Stomach (tissue), 8 donors: ENCODE measurements at regions not wholly inside any gene's neighbourhood (a gene's known extent, or its start where the extent isn't known, plus 50 kb on each side); places are given as distances from the start of the nearest gene placed in this dataset.

Experiments used
- DNase-seq, 2 donors: peaks; one replicate each; pipeline versions ENCODE4 v3.0.0 to v3.0.0-alpha.2; 2013 to 2019
- H3K27ac ChIP-seq, 5 donors: fragments of 200-600 bp in 4 of 5; sonication (generic) in 4 of 5; one replicate each; pipeline ENCODE4 v1.5.1; 2013 to 2019; ENCODE audit warnings: mild to moderate bottlenecking in 1 of 5, moderate library complexity in 1 of 5
- H3K27me3 ChIP-seq, 3 donors: fragments of 200-600 bp; sonication (generic); one replicate each; pipeline ENCODE4 v1.5.1; 2017 to 2019; ENCODE audit warnings: mixed run types in 1 of 3
- H3K36me3 ChIP-seq, 4 donors: fragments of 200-600 bp; sonication (generic); 1 replicate in 3 of 4; 2 replicates in 1 of 4; pipeline ENCODE4 v1.5.1; 2016 to 2019
- H3K4me1 ChIP-seq, 4 donors: fragments of 200-600 bp; sonication (generic); one replicate each; pipeline ENCODE4 v1.5.1; 2016 to 2019
- H3K4me3 ChIP-seq, 4 donors: fragments of 200-600 bp; sonication (generic) in 3 of 4; one replicate each; pipeline ENCODE4 v1.5.1; 2016 to 2019; ENCODE audit warnings: mild to moderate bottlenecking in 1 of 4
- H3K9me3 ChIP-seq, 4 donors: fragments of 200-600 bp; sonication (generic); one replicate each; pipeline ENCODE4 v1.5.1; 2016 to 2019
- CTCF ChIP-seq, 7 experiments: fragments of 450-650 bp in 4 of 7; fragments of 200-600 bp in 3 of 7; sonication (generic) in 3 of 7; IDR thresholded peaks; one replicate each; pipeline ENCODE4 v1.5.1; 2016 to 2019; ENCODE audit warnings: antibody characterized with exemption in 7 of 7, control low read depth in 2 of 7, mild to moderate bottlenecking in 1 of 7
- EP300 ChIP-seq: sonication (generic); formaldehyde crosslinking; IDR thresholded peaks from one replicate; pipeline ENCODE4 v1.6.1; 2017; ENCODE audit warnings: antibody characterized with exemption
- POLR2A ChIP-seq, 4 donors: fragments of 450-650 bp; IDR thresholded peaks; one replicate each; pipeline ENCODE4 v1.6.1; 2016; ENCODE audit warnings: antibody characterized with exemption in 4 of 4, control low read depth in 2 of 4, mild to moderate bottlenecking in 1 of 4, moderate library complexity in 1 of 4
- POLR2AphosphoS5 ChIP-seq, 3 donors: sonication (generic); formaldehyde crosslinking; IDR thresholded peaks; one replicate each; pipeline ENCODE4 v1.6.1; 2016; ENCODE audit warnings: antibody characterized with exemption in 3 of 3
- WGBS, 5 donors: extraction: QIAGEN DNeasy Blood & Tissue Kit in 3 of 5; methylation state at CpG; one replicate each; pipeline versions ENCODE4 v1.1.5 to v1.1.7; 2013 to 2018; 5-methylcytosine and 5-hydroxymethylcytosine counted together
- intact Hi-C: fragments of 100-400 bp; cut with DNase I; formaldehyde crosslinking; loops from one replicate; pipeline ENCODE4 v1.15.1; 2023; ENCODE audit warnings: low total_unique reads
- donor health status: healthy with polysubstance abuse.
- donor health status: Bipolar disorder and iron deficiency.
- donor health status: healthy.

GRCh38 chr20:48571949-48572847 is 255.6 kb downstream of the PREX1 start:
- no peaks in the 10 kb centered on the region for H3K27me3 ChIP-seq
- intact Hi-C loops, result no loop called here
- H3K4me3 ChIP-seq, result no peak overlapping the region
- DNase-seq, result no peak
- no peak overlapping the region for H3K27ac ChIP-seq
- no peaks in the 10 kb centered on the region for H3K9me3 ChIP-seq
- peaks cover 0 to 11% (median 0%) of the 10 kb centered on the region in 4 donors for H3K4me1 ChIP-seq
- WGBS, 5 donors, result 82 to 92% (median 89%) methylated on average over 14 of the region's 14 CpGs
- H3K36me3 ChIP-seq, result no peaks in the 10 kb centered on the region
- TF ChIP-seq EP300, result no peak
- TF ChIP-seq POLR2A (IDR thresholded peaks at IDR 0.05), result no peak
- TF ChIP-seq CTCF (IDR thresholded peaks at IDR 0.05), result no peak
- no peak for TF ChIP-seq POLR2AphosphoS5 (IDR thresholded peaks at IDR 0.05)

- no peak for DNase-seq
- Histone ChIP-seq H3K27me3 (peaks cover 0 to 3% (median 0%) of the 10 kb centered on the region in 3 donors), H3K4me1 (peaks cover 0 to 11% (median 0%) of the 10 kb centered on the region in 4 donors), H3K27ac (no peak overlapping the region), H3K9me3 (no peaks in the 10 kb centered on the region), H3K4me3 (no peak overlapping the region), H3K36me3 (no peaks in the 10 kb centered on the region)
- intact Hi-C loops, result no loop called here
- TF ChIP-seq POLR2AphosphoS5 (IDR thresholded peaks at IDR 0.05) (no peak), POLR2A (IDR thresholded peaks at IDR 0.05) (no peak), EP300 (no peak), CTCF (IDR thresholded peaks at IDR 0.05) (no peak)
- 77 to 89% (median 86%) methylated on average over 8 to 9 of the region's 9 CpGs for WGBS, 5 donors
Observed at GRCh38 chr20:48569679-48570078, 258.1 kb downstream of the PREX1 start.

- peaks cover 0 to 12% (median 0%) of the 10 kb centered on the region in 3 donors for H3K27me3 ChIP-seq
- no peak overlapping the region for H3K27ac ChIP-seq
- peaks cover 0 to 9% (median 6%) of the 10 kb centered on the region in 4 donors for H3K9me3 ChIP-seq
- intact Hi-C loops, result no loop called here
- 87 to 92% (median 89%) methylated on average over 5 of the region's 5 CpGs for WGBS, 5 donors
- DNase-seq, result no peak
- H3K4me3 ChIP-seq, result no peak overlapping the region
- TF ChIP-seq POLR2AphosphoS5 (IDR thresholded peaks at IDR 0.05) (no peak), EP300 (no peak), CTCF (IDR thresholded peaks at IDR 0.05) (no peak), POLR2A (IDR thresholded peaks at IDR 0.05) (no peak)
- H3K36me3 ChIP-seq, result no peaks in the 10 kb centered on the region
- peaks cover 0 to 9% (median 0%) of the 10 kb centered on the region in 4 donors for H3K4me1 ChIP-seq
Observed at GRCh38 chr20:48568520-48568919, 259.3 kb downstream of the PREX1 start.

- no peak overlapping the region for H3K4me3 ChIP-seq
- H3K27ac ChIP-seq, result no peak overlapping the region
- no peak for TF ChIP-seq CTCF (IDR thresholded peaks at IDR 0.05)
- H3K27me3 ChIP-seq, result peaks cover 0 to 12% (median 0%) of the 10 kb centered on the region in 3 donors
- H3K4me1 ChIP-seq, result no peaks in the 10 kb centered on the region
- no peak for DNase-seq
- no peaks in the 10 kb centered on the region for H3K36me3 ChIP-seq
- intact Hi-C loops, result no loop called here
- H3K9me3 ChIP-seq, result peaks cover 0 to 9% (median 6%) of the 10 kb centered on the region in 4 donors
- 86 to 90% (median 88%) methylated on average over 4 to 5 of the region's 5 CpGs for WGBS, 5 donors
Observed at GRCh38 chr20:48567145-48567544, 260.7 kb downstream of the PREX1 start.
